NCI-H526 treated with DMSO at 0.1 percent for 48 hours (cell line): ENCODE measurements at regions not wholly inside any gene's neighbourhood (a gene's known extent, or its start where the extent isn't known, plus 50 kb on each side); places are given as distances from the start of the nearest gene placed in this dataset.
"Not testable (repeated sequence)": the region's sequence is repeated elsewhere in the genome, so short reads cannot be mapped to it uniquely, and the experiment has no call there.

Experiments used
- DNase-seq: peaks from one replicate; lab custom pipeline; 2025; lab: John Stamatoyannopoulos, UW

GRCh38 chr5:125848751-125849150, 574.5 kb upstream of the GRAMD2B start:
- no peak for DNase-seq

- no peak for DNase-seq
Measured at GRCh38 chr5:125856949-125857348, 566.3 kb upstream of the GRAMD2B start.

- no peak for DNase-seq
Measured at GRCh38 chr5:125863579-125863978, 559.6 kb upstream of the GRAMD2B start.

- no peak for DNase-seq
Measured at GRCh38 chr5:125865166-125865815, 557.9 kb upstream of the GRAMD2B start.

- no peak for DNase-seq
Measured at GRCh38 chr5:125868036-125868435, 555.2 kb upstream of the GRAMD2B start.

GRCh38 chr5:125870256-125870655, 553.0 kb upstream of the GRAMD2B start:
- no peak for DNase-seq

- no peak for DNase-seq
Measured at GRCh38 chr5:125874057-125874456, 549.2 kb upstream of the GRAMD2B start.

- no peak for DNase-seq
Measured at GRCh38 chr5:125874717-125875116, 548.5 kb upstream of the GRAMD2B start.

- DNase-seq = no peak
Measured at GRCh38 chr5:125877248-125877647, 546.0 kb upstream of the GRAMD2B start.

- no peak for DNase-seq
Measured at GRCh38 chr5:125882061-125882460, 541.1 kb upstream of the GRAMD2B start.

- no peak for DNase-seq
Measured at GRCh38 chr5:125883223-125883622, 540.0 kb upstream of the GRAMD2B start.

GRCh38 chr5:125888358-125888757, 534.9 kb upstream of the GRAMD2B start:
- DNase-seq = no peak

GRCh38 chr5:125890511-125890931, 532.7 kb upstream of the GRAMD2B start:
- DNase-seq = no peak

GRCh38 chr5:125891061-125891725, 532.0 kb upstream of the GRAMD2B start:
- no peak for DNase-seq

GRCh38 chr5:125894383-125894782, 528.8 kb upstream of the GRAMD2B start:
- no peak for DNase-seq

GRCh38 chr5:125896368-125896767, 526.8 kb upstream of the GRAMD2B start:
- DNase-seq = no peak

GRCh38 chr5:125897089-125897488, 526.1 kb upstream of the GRAMD2B start:
- no peak for DNase-seq

GRCh38 chr5:125898851-125899405, 524.3 kb upstream of the GRAMD2B start:
- no peak for DNase-seq

GRCh38 chr5:125912028-125912427, 511.2 kb upstream of the GRAMD2B start:
- no peak for DNase-seq

- no peak for DNase-seq
Measured at GRCh38 chr5:125913200-125913599, 510.0 kb upstream of the GRAMD2B start.

GRCh38 chr5:125914471-125914870, 508.7 kb upstream of the GRAMD2B start:
- no peak for DNase-seq

GRCh38 chr5:125923958-125924357, 499.3 kb upstream of the GRAMD2B start:
- not testable (repeated sequence) for DNase-seq

GRCh38 chr5:125926172-125926571, 497.0 kb upstream of the GRAMD2B start:
- no peak for DNase-seq

GRCh38 chr5:125928663-125929062, 494.5 kb upstream of the GRAMD2B start:
- no peak for DNase-seq
